ENCODE measurements at regions not wholly inside any gene's neighbourhood (a gene's known extent, or its start where the extent isn't known, plus 50 kb on each side); places are given as distances from the start of the nearest gene placed in this dataset.

- Histone ChIP-seq H3K36me3 (ENCODE audit: control insufficient read depth, insufficient read depth, low read length) (peaks cover 30% of the 10 kb centered on the region), H3K9me3 (ENCODE audit: control insufficient read depth, insufficient read depth, low read length) (no peaks in the 10 kb centered on the region), H3K27ac (ENCODE audit: low read length) (no peak overlapping the region), H3K27me3 (ENCODE audit: control insufficient read depth, insufficient read depth, low read length) (no peaks in the 10 kb centered on the region), H3K4me3 (ENCODE audit: low read length) (no peak overlapping the region), H3K4me1 (ENCODE audit: control insufficient read depth, insufficient read depth, low read length) (peaks cover 6% of the 10 kb centered on the region)
- H3K4me1 Mint-ChIP-seq, result peaks cover 17 to 38% of the 10 kb centered on the region in 2 donors
- ATAC-seq (no peak), DNase-seq (no peak)
- TF ChIP-seq, protein P1, sequence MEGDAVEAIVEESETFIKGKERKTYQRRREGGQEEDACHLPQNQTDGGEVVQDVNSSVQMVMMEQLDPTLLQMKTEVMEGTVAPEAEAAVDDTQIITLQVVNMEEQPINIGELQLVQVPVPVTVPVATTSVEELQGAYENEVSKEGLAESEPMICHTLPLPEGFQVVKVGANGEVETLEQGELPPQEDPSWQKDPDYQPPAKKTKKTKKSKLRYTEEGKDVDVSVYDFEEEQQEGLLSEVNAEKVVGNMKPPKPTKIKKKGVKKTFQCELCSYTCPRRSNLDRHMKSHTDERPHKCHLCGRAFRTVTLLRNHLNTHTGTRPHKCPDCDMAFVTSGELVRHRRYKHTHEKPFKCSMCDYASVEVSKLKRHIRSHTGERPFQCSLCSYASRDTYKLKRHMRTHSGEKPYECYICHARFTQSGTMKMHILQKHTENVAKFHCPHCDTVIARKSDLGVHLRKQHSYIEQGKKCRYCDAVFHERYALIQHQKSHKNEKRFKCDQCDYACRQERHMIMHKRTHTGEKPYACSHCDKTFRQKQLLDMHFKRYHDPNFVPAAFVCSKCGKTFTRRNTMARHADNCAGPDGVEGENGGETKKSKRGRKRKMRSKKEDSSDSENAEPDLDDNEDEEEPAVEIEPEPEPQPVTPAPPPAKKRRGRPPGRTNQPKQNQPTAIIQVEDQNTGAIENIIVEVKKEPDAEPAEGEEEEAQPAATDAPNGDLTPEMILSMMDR (IDR thresholded peaks at IDR 0.05), result no peak
- 96% methylated on average over 12 of the region's 12 CpGs for WGBS (ENCODE audit: insufficient coverage)
- no peaks in the 10 kb centered on the region for H3K9me3 Mint-ChIP-seq
- peak overlapping the region in 1 of 2 donors; percentile 63 for H3K27ac Mint-ChIP-seq
- no peaks in the 10 kb centered on the region for H3K27me3 Mint-ChIP-seq (ENCODE audit: low read depth in 2 of 2)
- intact Hi-C loops (cut with micrococcal nuclease), result no loop called here
- H3K36me3 Mint-ChIP-seq, result no peaks in the 10 kb centered on the region
- H3K4me3 Mint-ChIP-seq, result no peak overlapping the region
Measured at GRCh38 chr2:74081030-74081762, 66.5 kb downstream of the BOLA3 start.

GRCh38 chr2:74081763-74082110 is 66.0 kb downstream of the BOLA3 start:
- TF ChIP-seq, protein P1 (IDR thresholded peaks at IDR 0.05), result no peak
- Histone ChIP-seq H3K27me3 (ENCODE audit: control insufficient read depth, insufficient read depth, low read length) (no peaks in the 10 kb centered on the region), H3K4me1 (ENCODE audit: control insufficient read depth, insufficient read depth, low read length) (peaks cover 6% of the 10 kb centered on the region), H3K9me3 (ENCODE audit: control insufficient read depth, insufficient read depth, low read length) (no peaks in the 10 kb centered on the region), H3K36me3 (ENCODE audit: control insufficient read depth, insufficient read depth, low read length) (peaks cover 27% of the 10 kb centered on the region), H3K27ac (ENCODE audit: low read length) (no peak overlapping the region), H3K4me3 (ENCODE audit: low read length) (no peak overlapping the region)
- Mint-ChIP-seq H3K27ac (peak overlapping the region; percentile 12 to 63), H3K4me3 (no peak overlapping the region), H3K27me3 (ENCODE audit: low read depth in 2 of 2) (no peaks in the 10 kb centered on the region), H3K9me3 (no peaks in the 10 kb centered on the region), H3K36me3 (no peaks in the 10 kb centered on the region), H3K4me1 (peaks cover 13 to 35% of the 10 kb centered on the region in 2 donors)
- no peak for DNase-seq
- intact Hi-C loops (cut with micrococcal nuclease), result no loop called here
- ATAC-seq, result no peak
- 89% methylated on average over 2 of the region's 2 CpGs for WGBS (ENCODE audit: insufficient coverage)

DNA sequence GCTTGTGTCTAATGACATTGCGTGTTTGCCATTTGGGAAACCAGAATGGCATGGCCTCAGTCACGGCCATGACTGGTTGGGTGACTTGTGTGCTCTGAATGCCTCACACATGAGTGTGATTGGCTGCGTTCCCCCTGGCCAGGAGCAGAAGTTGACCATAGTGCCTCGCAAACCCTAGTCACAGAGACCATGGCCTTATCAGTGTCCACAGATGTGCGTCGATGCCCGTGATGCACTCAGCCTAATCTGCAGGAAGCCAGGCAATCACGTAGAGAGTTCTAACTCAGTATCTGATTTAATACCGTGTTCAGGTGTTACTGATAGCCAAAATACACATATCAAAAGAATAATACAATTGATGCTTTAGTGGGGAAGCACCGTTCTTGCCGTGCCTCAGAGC is 64.0 kb downstream of the BOLA3 start:
- Histone ChIP-seq H3K4me1 (ENCODE audit: control insufficient read depth, insufficient read depth, low read length) (peaks cover 6% of the 10 kb centered on the region), H3K27ac (ENCODE audit: low read length) (no peak overlapping the region), H3K9me3 (ENCODE audit: control insufficient read depth, insufficient read depth, low read length) (no peaks in the 10 kb centered on the region), H3K27me3 (ENCODE audit: control insufficient read depth, insufficient read depth, low read length) (no peaks in the 10 kb centered on the region), H3K4me3 (ENCODE audit: low read length) (no peak overlapping the region), H3K36me3 (ENCODE audit: control insufficient read depth, insufficient read depth, low read length) (peaks cover 30% of the 10 kb centered on the region)
- no peak for ATAC-seq
- Mint-ChIP-seq H3K9me3 (no peaks in the 10 kb centered on the region), H3K27me3 (ENCODE audit: low read depth in 2 of 2) (no peaks in the 10 kb centered on the region), H3K4me3 (no peak overlapping the region), H3K27ac (no peak overlapping the region), H3K4me1 (peaks cover 9 to 30% of the 10 kb centered on the region in 2 donors), H3K36me3 (no peaks in the 10 kb centered on the region)
- DNase-seq, result no peak
- TF ChIP-seq, protein P1 (IDR thresholded peaks at IDR 0.05), result no peak
- 97% methylated on average over 11 of the region's 11 CpGs for WGBS (ENCODE audit: insufficient coverage)
- intact Hi-C loops (cut with micrococcal nuclease), result no loop called here
